GM19328 (cell line): ENCODE measurements at regions not wholly inside any gene's neighbourhood (a gene's known extent, or its start where the extent isn't known, plus 50 kb on each side); places are given as distances from the start of the nearest gene placed in this dataset.
A peak's percentile ranks its signal among the peaks of the same experiment; 100 is the strongest.

Experiments
- ATAC-seq: cut with Tn5 transposase; IDR thresholded peaks from one replicate; pipeline ENCODE4 v1.9.1; 2021; ENCODE audit warnings: mild to moderate bottlenecking, moderate library complexity; ENCODE audit not compliant: unreplicated experiment

GRCh38 chr13:80437231-80437630, 96.3 kb upstream of the SPRY2 start:
- ATAC-seq = no peak

GRCh38 chr13:80436571-80437169, 95.7 kb upstream of the SPRY2 start:
- no peak for ATAC-seq

GRCh38 chr13:80430561-80430960, 89.6 kb upstream of the SPRY2 start:
- ATAC-seq = no peak

GRCh38 chr13:80428349-80429096, 87.6 kb upstream of the SPRY2 start:
- no peak for ATAC-seq

- ATAC-seq = no peak
These were observed 78.5 kb upstream of the SPRY2 start for GRCh38 chr13:80419416-80419815.

GRCh38 chr13:80413611-80414010, 72.7 kb upstream of the SPRY2 start:
- no peak for ATAC-seq

GRCh38 chr13:80408270-80408669, 67.3 kb upstream of the SPRY2 start:
- ATAC-seq = no peak

GRCh38 chr13:80400865-80401426, 60.0 kb upstream of the SPRY2 start:
- ATAC-seq = no peak

- no peak for ATAC-seq
These were observed 59.4 kb upstream of the SPRY2 start for GRCh38 chr13:80400164-80400864.

GRCh38 chr13:80399340-80400163, 58.6 kb upstream of the SPRY2 start:
- ATAC-seq = peak; percentile 54
